ENCODE measurements at regions not wholly inside any gene's neighbourhood (a gene's known extent, or its start where the extent isn't known, plus 50 kb on each side); places are given as distances from the start of the nearest gene placed in this dataset.

GRCh38 chr18:64620971-64621560 is 472.2 kb upstream of the LINC00305 start:
- H3K4me1 Mint-ChIP-seq (ENCODE audit: low read depth), result no peaks in the 10 kb centered on the region
- no peak for DNase-seq

GRCh38 chr18:64618390-64618789 is 469.5 kb upstream of the LINC00305 start:
- Mint-ChIP-seq H3K27me3 (no peaks in the 10 kb centered on the region), H3K36me3 (ENCODE audit: low read depth) (no peaks in the 10 kb centered on the region), H3K4me1 (ENCODE audit: low read depth) (no peaks in the 10 kb centered on the region), H3K27ac (no peak overlapping the region), H3K9me3 (peaks cover 22% of the 10 kb centered on the region), H3K4me3 (no peak overlapping the region)
- no peak for DNase-seq

More at GRCh38 chr18:64620971-64621560, 472.2 kb upstream of the LINC00305 start:
- H3K4me3 Mint-ChIP-seq, result no peak overlapping the region
- H3K27me3 Mint-ChIP-seq, result no peaks in the 10 kb centered on the region
- no peak overlapping the region for H3K27ac Mint-ChIP-seq
- peaks cover 30% of the 10 kb centered on the region for H3K9me3 Mint-ChIP-seq
- no peaks in the 10 kb centered on the region for H3K36me3 Mint-ChIP-seq (ENCODE audit: low read depth)

- no peak for DNase-seq
- H3K27me3 Mint-ChIP-seq, result no peaks in the 10 kb centered on the region
- H3K36me3 Mint-ChIP-seq (ENCODE audit: low read depth), result no peaks in the 10 kb centered on the region
- H3K4me3 Mint-ChIP-seq, result no peak overlapping the region
- peaks cover 15% of the 10 kb centered on the region for H3K9me3 Mint-ChIP-seq
- H3K4me1 Mint-ChIP-seq (ENCODE audit: low read depth), result no peaks in the 10 kb centered on the region
- H3K27ac Mint-ChIP-seq, result no peak overlapping the region
Measured at GRCh38 chr18:64615021-64615420, 466.1 kb upstream of the LINC00305 start.

- Mint-ChIP-seq H3K9me3 (peaks cover 13% of the 10 kb centered on the region), H3K27ac (no peak overlapping the region), H3K4me3 (no peak overlapping the region), H3K27me3 (no peaks in the 10 kb centered on the region), H3K36me3 (ENCODE audit: low read depth) (no peaks in the 10 kb centered on the region), H3K4me1 (ENCODE audit: low read depth) (no peaks in the 10 kb centered on the region)
- no peak for DNase-seq
Measured at GRCh38 chr18:64614446-64614845, 465.6 kb upstream of the LINC00305 start.

- Mint-ChIP-seq H3K36me3 (ENCODE audit: low read depth) (no peaks in the 10 kb centered on the region), H3K9me3 (peaks cover 12% of the 10 kb centered on the region), H3K27ac (no peak overlapping the region), H3K4me3 (no peak overlapping the region), H3K27me3 (no peaks in the 10 kb centered on the region), H3K4me1 (ENCODE audit: low read depth) (no peaks in the 10 kb centered on the region)
- DNase-seq, result no peak
Measured at GRCh38 chr18:64592246-64592645, 443.4 kb upstream of the LINC00305 start.

- no peak for DNase-seq
- Mint-ChIP-seq H3K27me3 (no peaks in the 10 kb centered on the region), H3K36me3 (ENCODE audit: low read depth) (no peaks in the 10 kb centered on the region), H3K4me1 (ENCODE audit: low read depth) (no peaks in the 10 kb centered on the region), H3K9me3 (peaks cover 8% of the 10 kb centered on the region), H3K27ac (no peak overlapping the region), H3K4me3 (no peak overlapping the region)
Measured at GRCh38 chr18:64589000-64589399, 440.1 kb upstream of the LINC00305 start.

GRCh38 chr18:64566456-64566855 is 417.6 kb upstream of the LINC00305 start:
- Mint-ChIP-seq H3K27me3 (no peaks in the 10 kb centered on the region), H3K4me1 (ENCODE audit: low read depth) (no peaks in the 10 kb centered on the region), H3K27ac (no peak overlapping the region), H3K4me3 (no peak overlapping the region), H3K36me3 (ENCODE audit: low read depth) (no peaks in the 10 kb centered on the region), H3K9me3 (peaks cover 15% of the 10 kb centered on the region)
- no peak for DNase-seq

- no peak for DNase-seq
- H3K4me1 Mint-ChIP-seq (ENCODE audit: low read depth), result no peaks in the 10 kb centered on the region
- H3K36me3 Mint-ChIP-seq (ENCODE audit: low read depth), result no peaks in the 10 kb centered on the region
- H3K9me3 Mint-ChIP-seq, result peaks cover 12% of the 10 kb centered on the region
- H3K4me3 Mint-ChIP-seq, result no peak overlapping the region
- H3K27ac Mint-ChIP-seq, result no peak overlapping the region
- no peaks in the 10 kb centered on the region for H3K27me3 Mint-ChIP-seq
Measured at GRCh38 chr18:64562651-64563050, 413.8 kb upstream of the LINC00305 start.

GRCh38 chr18:64546451-64546850 is 397.6 kb upstream of the LINC00305 start:
- no peak overlapping the region for H3K4me3 Mint-ChIP-seq

GRCh38 chr18:64539847-64540246 is 391.0 kb upstream of the LINC00305 start:
- no peaks in the 10 kb centered on the region for H3K36me3 Mint-ChIP-seq (ENCODE audit: low read depth)
- no peaks in the 10 kb centered on the region for H3K27me3 Mint-ChIP-seq
- no peak overlapping the region for H3K4me3 Mint-ChIP-seq
- no peak overlapping the region for H3K27ac Mint-ChIP-seq
- no peaks in the 10 kb centered on the region for H3K4me1 Mint-ChIP-seq (ENCODE audit: low read depth)
- H3K9me3 Mint-ChIP-seq, result peaks cover 11% of the 10 kb centered on the region
- no peak for DNase-seq

More at GRCh38 chr18:64546451-64546850, 397.6 kb upstream of the LINC00305 start:
- Mint-ChIP-seq H3K36me3 (ENCODE audit: low read depth) (no peaks in the 10 kb centered on the region), H3K4me1 (ENCODE audit: low read depth) (no peaks in the 10 kb centered on the region), H3K9me3 (peaks cover 5% of the 10 kb centered on the region), H3K27ac (no peak overlapping the region), H3K27me3 (no peaks in the 10 kb centered on the region)
- DNase-seq, result no peak

- H3K36me3 Mint-ChIP-seq (ENCODE audit: low read depth), result no peaks in the 10 kb centered on the region
- no peak overlapping the region for H3K27ac Mint-ChIP-seq
- no peak overlapping the region for H3K4me3 Mint-ChIP-seq
- H3K4me1 Mint-ChIP-seq (ENCODE audit: low read depth), result no peaks in the 10 kb centered on the region
- H3K9me3 Mint-ChIP-seq, result peaks cover 28% of the 10 kb centered on the region
- no peak for DNase-seq
- no peaks in the 10 kb centered on the region for H3K27me3 Mint-ChIP-seq
Measured at GRCh38 chr18:64528646-64529045, 379.8 kb upstream of the LINC00305 start.

GRCh38 chr18:64519201-64519600 is 370.3 kb upstream of the LINC00305 start:
- no peaks in the 10 kb centered on the region for H3K36me3 Mint-ChIP-seq (ENCODE audit: low read depth)
- no peak overlapping the region for H3K27ac Mint-ChIP-seq
- H3K27me3 Mint-ChIP-seq, result no peaks in the 10 kb centered on the region
- H3K4me3 Mint-ChIP-seq, result no peak overlapping the region
- H3K4me1 Mint-ChIP-seq (ENCODE audit: low read depth), result no peaks in the 10 kb centered on the region
- peaks cover 26% of the 10 kb centered on the region for H3K9me3 Mint-ChIP-seq
- DNase-seq, result no peak

GRCh38 chr18:64518191-64518590 is 369.3 kb upstream of the LINC00305 start:
- Mint-ChIP-seq H3K27ac (no peak overlapping the region), H3K36me3 (ENCODE audit: low read depth) (no peaks in the 10 kb centered on the region), H3K4me3 (no peak overlapping the region), H3K27me3 (no peaks in the 10 kb centered on the region), H3K9me3 (peaks cover 17% of the 10 kb centered on the region), H3K4me1 (ENCODE audit: low read depth) (no peaks in the 10 kb centered on the region)
- DNase-seq, result no peak

GRCh38 chr18:64513401-64513800 is 364.5 kb upstream of the LINC00305 start:
- H3K9me3 Mint-ChIP-seq, result no peaks in the 10 kb centered on the region

GRCh38 chr18:64490207-64490606 is 341.3 kb upstream of the LINC00305 start:
- Mint-ChIP-seq H3K27ac (no peak overlapping the region), H3K4me3 (no peak overlapping the region), H3K9me3 (peaks cover 7% of the 10 kb centered on the region), H3K4me1 (ENCODE audit: low read depth) (no peaks in the 10 kb centered on the region), H3K36me3 (ENCODE audit: low read depth) (no peaks in the 10 kb centered on the region), H3K27me3 (no peaks in the 10 kb centered on the region)
- no peak for DNase-seq

More at GRCh38 chr18:64513401-64513800, 364.5 kb upstream of the LINC00305 start:
- H3K4me1 Mint-ChIP-seq (ENCODE audit: low read depth), result no peaks in the 10 kb centered on the region
- H3K27ac Mint-ChIP-seq, result no peak overlapping the region
- DNase-seq, result no peak
- H3K4me3 Mint-ChIP-seq, result no peak overlapping the region
- H3K27me3 Mint-ChIP-seq, result no peaks in the 10 kb centered on the region
- no peaks in the 10 kb centered on the region for H3K36me3 Mint-ChIP-seq (ENCODE audit: low read depth)

GRCh38 chr18:64488698-64489097 is 339.8 kb upstream of the LINC00305 start:
- peaks cover 4% of the 10 kb centered on the region for H3K9me3 Mint-ChIP-seq
- no peaks in the 10 kb centered on the region for H3K36me3 Mint-ChIP-seq (ENCODE audit: low read depth)
- no peak overlapping the region for H3K27ac Mint-ChIP-seq
- DNase-seq, result no peak
- H3K27me3 Mint-ChIP-seq, result no peaks in the 10 kb centered on the region
- H3K4me3 Mint-ChIP-seq, result no peak overlapping the region
- no peaks in the 10 kb centered on the region for H3K4me1 Mint-ChIP-seq (ENCODE audit: low read depth)
